Ectodermal cell (in vitro differentiated cells): ENCODE measurements at regions not wholly inside any gene's neighbourhood (a gene's known extent, or its start where the extent isn't known, plus 50 kb on each side); places are given as distances from the start of the nearest gene placed in this dataset.
"Not testable (repeated sequence)": the region's sequence is repeated elsewhere in the genome, so short reads cannot be mapped to it uniquely, and the experiment has no call there.

Experiments used
- H3K27ac ChIP-seq: 2 replicates; pipeline ENCODE4 v1.7.0; 2013; ENCODE audit warnings: mild to moderate bottlenecking, low read depth, low read length; ENCODE audit not compliant: insufficient read depth, poor library complexity, severe bottlenecking
- H3K27me3 ChIP-seq: 2 replicates; pipeline ENCODE4 v1.7.0; 2013; ENCODE audit warnings: mild to moderate bottlenecking, low read length; ENCODE audit not compliant: insufficient read depth, control insufficient read depth, poor library complexity, severe bottlenecking
- H3K36me3 ChIP-seq: one replicate; pipeline ENCODE4 v1.7.0; 2013; ENCODE audit warnings: low read length; ENCODE audit not compliant: control insufficient read depth, insufficient read depth
- H3K4me1 ChIP-seq: one replicate; pipeline ENCODE4 v1.7.0; 2013; ENCODE audit warnings: low read length; ENCODE audit not compliant: control insufficient read depth, insufficient read depth
- H3K4me3 ChIP-seq: 2 replicates; pipeline ENCODE4 v1.7.0; 2013; ENCODE audit warnings: low read depth, low read length, control low read depth; ENCODE audit not compliant: insufficient read depth
- H3K9me3 ChIP-seq: 2 replicates; pipeline ENCODE4 v1.7.0; 2013; ENCODE audit warnings: mild to moderate bottlenecking, low read length, moderate library complexity; ENCODE audit not compliant: control insufficient read depth
- WGBS, 2 experiments: methylation state at CpG; one replicate each; pipeline ENCODE4 v1.1.7; 2013; ENCODE audit warnings: missing lambda C conversion rate in 2 of 2; 5-methylcytosine and 5-hydroxymethylcytosine counted together

DNA sequence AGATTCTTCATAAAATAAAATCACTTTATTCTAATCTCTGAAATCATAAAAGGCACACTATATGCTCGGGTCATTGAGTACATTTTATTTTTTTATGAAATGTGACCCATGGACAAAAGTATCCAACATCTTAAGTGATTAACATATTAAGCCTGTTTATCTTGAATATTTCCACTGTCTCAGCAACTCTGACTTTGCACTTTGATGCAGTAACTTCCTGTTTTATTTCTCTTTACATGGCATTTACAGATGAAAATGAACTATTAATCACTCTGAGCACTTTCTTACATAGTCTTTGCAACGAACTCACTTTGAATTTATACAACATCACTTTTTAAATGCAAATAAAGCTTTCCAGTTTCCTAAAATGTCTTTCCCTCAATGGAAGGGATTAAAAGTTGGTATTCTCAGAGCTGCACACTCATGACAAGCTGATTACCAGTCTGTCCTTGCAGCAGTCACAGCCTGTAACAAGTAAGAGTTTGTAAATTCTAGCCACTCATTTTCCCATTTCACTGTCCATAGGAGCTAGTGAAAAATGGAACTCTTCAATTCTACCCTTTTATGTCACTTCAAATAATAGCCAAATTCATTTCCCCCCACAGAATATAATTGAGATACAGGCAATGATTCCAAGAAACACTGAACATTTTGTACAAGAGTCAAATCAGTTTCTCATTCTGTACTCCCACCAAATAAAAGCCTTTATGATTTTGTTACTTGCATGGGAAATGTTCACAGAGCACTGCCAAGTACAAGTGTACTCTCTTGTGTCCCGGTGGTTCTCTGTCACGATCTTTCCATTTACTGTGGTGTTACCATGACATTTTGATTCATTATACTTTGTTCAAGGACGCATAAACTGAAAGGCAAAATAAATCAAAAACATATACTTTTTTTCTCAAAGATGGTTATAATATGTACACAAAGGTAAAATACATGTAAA, 1968.9 kb downstream of the PCDH9 start:
- Histone ChIP-seq H3K4me3 (no peak overlapping the region), H3K9me3 (no peaks in the 10 kb centered on the region), H3K36me3 (no peaks in the 10 kb centered on the region), H3K27me3 (no peaks in the 10 kb centered on the region), H3K4me1 (no peaks in the 10 kb centered on the region), H3K27ac (no peak overlapping the region)
- 80 to 89% methylated on average over 4 to 5 of the region's 5 CpGs for WGBS, 2 experiments

DNA sequence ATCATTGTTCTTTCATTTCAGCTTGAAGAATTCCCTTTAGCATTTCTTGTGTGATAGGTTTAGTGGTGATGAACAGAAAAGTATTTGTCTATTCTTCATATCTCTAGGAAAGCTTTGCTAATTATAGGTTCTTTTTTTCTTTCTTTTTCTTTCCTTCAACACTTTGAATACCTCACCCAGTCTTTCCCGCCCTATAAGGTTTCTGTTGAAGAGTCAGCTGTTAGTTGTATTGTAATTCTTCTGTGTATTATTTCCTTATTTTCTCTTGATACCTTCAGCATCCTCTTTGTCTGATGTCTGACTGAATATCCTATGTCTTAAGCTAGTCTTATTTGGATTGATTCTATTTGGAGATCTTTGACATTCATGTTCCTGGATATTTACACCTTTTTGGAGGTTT, 1989.4 kb downstream of the PCDH9 start:
- WGBS, 2 experiments = no CpG with 5 or more reads among the region's 1 CpG
- H3K4me1 ChIP-seq = no peaks in the 10 kb centered on the region
- H3K27ac ChIP-seq = no peak overlapping the region
- no peaks in the 10 kb centered on the region for H3K36me3 ChIP-seq
- no peaks in the 10 kb centered on the region for H3K9me3 ChIP-seq
- no peaks in the 10 kb centered on the region for H3K27me3 ChIP-seq
- no peak overlapping the region for H3K4me3 ChIP-seq

DNA sequence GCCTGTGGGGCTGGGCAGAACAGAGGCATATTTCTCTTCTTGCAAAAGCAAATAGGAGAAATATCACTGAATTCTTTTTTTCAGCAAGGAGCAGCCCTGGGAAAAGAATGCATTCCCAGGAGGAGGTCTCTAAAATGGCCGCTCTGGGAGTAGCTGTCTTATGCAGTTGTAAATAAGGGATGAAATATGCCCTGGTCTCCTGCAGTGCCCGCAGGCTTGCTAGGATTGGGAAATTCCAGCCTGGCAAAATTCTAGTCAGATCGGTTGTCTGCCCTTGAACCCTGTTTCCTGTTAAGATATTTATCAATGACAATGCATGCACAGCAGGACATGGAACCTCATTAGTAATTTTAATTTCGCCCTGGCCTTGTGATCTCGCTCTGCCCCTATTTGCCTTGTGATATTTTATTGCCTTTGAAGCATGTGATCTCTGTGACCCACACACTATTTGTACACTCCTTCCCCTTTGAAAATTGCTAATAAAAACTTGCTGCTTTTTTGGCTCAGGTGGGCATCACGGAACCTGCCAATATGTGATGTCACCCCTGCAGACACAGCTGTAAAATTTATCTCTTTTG, 1993.2 kb downstream of the PCDH9 start:
- Histone ChIP-seq H3K4me1 (no peaks in the 10 kb centered on the region), H3K36me3 (no peaks in the 10 kb centered on the region), H3K27ac (no peak overlapping the region), H3K9me3 (no peaks in the 10 kb centered on the region), H3K4me3 (no peak overlapping the region), H3K27me3 (no peaks in the 10 kb centered on the region)
- WGBS, 2 experiments = 80 to 86% methylated on average over 6 of the region's 6 CpGs

DNA sequence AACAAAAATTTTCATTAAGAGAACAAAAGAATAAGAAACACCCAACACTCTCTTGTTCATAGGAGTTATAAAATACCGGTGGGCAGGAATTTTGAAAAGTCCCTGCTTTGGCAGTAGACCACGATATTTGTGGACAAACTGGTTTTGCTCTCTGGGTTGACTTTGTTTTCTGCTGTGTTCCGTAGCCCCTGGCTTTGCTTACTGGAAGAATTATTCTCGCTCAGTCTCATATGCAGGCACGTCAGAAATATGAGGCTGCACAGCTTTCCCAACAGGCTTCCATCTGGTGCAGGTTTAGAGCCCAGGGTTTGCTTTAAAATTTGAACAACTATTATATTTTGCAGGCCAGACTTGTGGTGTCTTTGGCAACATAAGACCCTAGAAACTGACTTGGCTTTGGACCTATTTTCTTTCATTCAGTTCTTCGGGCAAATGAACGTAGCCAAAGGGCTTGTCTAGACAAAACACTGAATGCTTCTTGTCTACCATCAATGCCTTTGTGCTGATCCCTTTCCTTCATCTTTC, 2012.6 kb downstream of the PCDH9 start:
- Histone ChIP-seq H3K4me1 (no peaks in the 10 kb centered on the region), H3K27ac (no peak overlapping the region), H3K4me3 (no peak overlapping the region), H3K9me3 (no peaks in the 10 kb centered on the region), H3K36me3 (no peaks in the 10 kb centered on the region), H3K27me3 (no peaks in the 10 kb centered on the region)
- 95% methylated on average over 7 of the region's 7 CpGs for WGBS, 2 experiments

DNA sequence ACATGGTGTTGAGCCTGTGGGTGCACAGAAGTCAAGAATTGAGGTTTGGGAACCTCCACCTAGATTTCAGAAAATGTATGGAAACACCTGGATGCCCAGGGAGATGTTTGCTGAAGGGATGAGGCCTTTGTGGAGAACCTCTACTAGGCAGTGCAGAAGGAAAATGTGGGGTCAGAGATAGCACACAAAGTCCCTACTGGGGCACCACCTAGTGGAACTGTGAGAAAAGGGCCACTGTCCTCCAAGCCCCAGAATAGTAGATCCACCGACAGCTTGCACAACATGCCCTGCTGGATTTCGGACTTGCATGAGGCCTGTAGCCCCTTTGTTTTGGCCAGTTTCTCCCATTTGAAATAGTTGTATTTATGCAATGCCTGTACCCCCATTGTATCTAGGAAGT, 2027.3 kb downstream of the PCDH9 start:
- H3K4me3 ChIP-seq, H3K27me3 ChIP-seq, H3K4me1 ChIP-seq, H3K9me3 ChIP-seq, H3K27ac ChIP-seq, H3K36me3 ChIP-seq: not testable (repeated sequence)
- 92 to 93% methylated on average over 2 of the region's 2 CpGs for WGBS, 2 experiments

DNA sequence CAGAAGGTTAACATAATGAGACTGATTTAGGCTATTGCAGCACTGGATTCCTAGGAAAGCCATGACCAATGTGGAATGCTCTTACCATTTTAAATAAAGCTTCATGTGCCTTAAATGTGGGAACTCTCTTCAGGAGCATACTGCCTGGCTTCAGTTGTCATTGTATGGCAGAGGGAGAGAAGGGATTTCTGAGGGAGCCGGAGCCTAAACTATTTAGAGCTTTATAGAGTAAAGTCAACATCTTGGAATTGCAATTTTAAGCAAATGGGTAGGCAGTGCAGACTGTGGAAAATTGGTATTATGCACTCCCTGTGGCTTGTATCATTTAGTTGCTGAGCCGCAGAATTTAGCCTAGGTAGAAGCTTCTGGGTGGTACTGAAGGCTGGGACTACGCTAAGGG, 2041.4 kb downstream of the PCDH9 start:
- H3K4me3 ChIP-seq = no peak overlapping the region
- H3K9me3 ChIP-seq = no peaks in the 10 kb centered on the region
- peaks cover 6% of the 10 kb centered on the region for H3K4me1 ChIP-seq
- H3K27me3 ChIP-seq = no peaks in the 10 kb centered on the region
- WGBS, 2 experiments = 62 to 74% methylated on average over 3 of the region's 3 CpGs
- peak overlapping the region; percentile 44 for H3K27ac ChIP-seq
- no peaks in the 10 kb centered on the region for H3K36me3 ChIP-seq

DNA sequence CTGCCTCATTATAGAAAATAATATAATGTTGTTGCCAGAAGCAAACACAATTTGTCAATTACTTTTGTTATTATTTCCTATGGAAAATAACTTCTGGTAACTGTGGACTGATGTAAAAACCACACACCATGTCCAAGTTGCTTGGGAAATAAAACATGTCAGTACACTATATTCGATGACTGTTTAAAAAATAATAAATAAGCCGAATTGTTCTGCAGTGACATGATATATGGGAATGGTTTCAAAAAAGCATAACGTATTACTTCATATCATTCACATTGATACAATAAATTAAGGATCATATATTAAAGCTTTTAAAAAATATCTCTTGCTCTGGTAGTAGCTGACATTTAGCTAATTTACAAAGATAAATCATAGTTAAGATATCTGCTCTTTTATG, 2062.1 kb downstream of the PCDH9 start:
- 100% methylated on average over 2 of the region's 3 CpGs; no CpG with 5 or more reads in 1 of the 2 experiments for WGBS, 2 experiments

DNA sequence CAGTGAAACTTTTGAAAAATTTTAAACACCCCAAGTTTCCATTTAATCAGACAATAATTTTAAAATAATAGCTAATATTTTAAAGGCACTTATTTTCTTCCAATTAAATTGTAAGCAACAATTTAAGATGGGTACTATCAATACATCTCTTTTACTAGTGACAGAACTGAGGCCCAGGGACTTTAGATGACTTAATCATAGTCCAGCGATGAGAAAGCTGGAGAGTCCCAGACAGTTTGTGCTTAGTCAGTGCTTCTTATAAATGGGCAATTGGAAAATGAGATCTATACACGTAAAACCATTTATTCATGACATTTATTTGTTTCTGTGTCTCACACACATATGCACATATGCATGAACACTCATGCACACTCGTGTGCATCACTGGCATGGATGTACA, 2063.5 kb downstream of the PCDH9 start:
- no peaks in the 10 kb centered on the region for H3K4me1 ChIP-seq
- H3K36me3 ChIP-seq = no peaks in the 10 kb centered on the region
- H3K27me3 ChIP-seq = no peaks in the 10 kb centered on the region
- WGBS, 2 experiments = 91 to 92% methylated on average over 3 of the region's 3 CpGs
- no peak overlapping the region for H3K4me3 ChIP-seq
- no peaks in the 10 kb centered on the region for H3K9me3 ChIP-seq
- H3K27ac ChIP-seq = no peak overlapping the region

More for the DNA sequence above, 2062.1 kb downstream of the PCDH9 start:
- Histone ChIP-seq H3K36me3 (no peaks in the 10 kb centered on the region), H3K4me1 (no peaks in the 10 kb centered on the region), H3K27ac (no peak overlapping the region), H3K27me3 (no peaks in the 10 kb centered on the region), H3K4me3 (no peak overlapping the region), H3K9me3 (no peaks in the 10 kb centered on the region)

DNA sequence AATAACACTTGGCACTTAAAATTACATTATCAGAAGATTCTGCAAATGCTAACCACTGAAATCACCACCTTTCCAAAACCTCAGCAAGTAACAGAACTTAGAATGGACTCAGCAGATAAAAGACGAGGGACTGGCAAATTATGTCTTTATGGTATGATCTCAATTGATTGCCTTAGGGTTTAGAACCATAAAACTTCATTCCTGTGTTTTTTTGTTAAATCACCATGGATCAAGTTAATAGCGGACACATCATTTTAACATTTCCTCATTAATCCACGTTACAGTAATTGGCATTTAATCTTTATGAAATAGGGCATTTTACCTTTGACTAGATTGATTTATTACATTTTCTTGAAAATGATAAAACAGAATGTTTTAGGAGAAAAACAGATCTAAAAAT, 2070.3 kb downstream of the PCDH9 start:
- 71 to 85% methylated on average over 1 of the region's 3 CpGs for WGBS, 2 experiments
- H3K27me3 ChIP-seq = no peaks in the 10 kb centered on the region
- H3K9me3 ChIP-seq = no peaks in the 10 kb centered on the region
- no peaks in the 10 kb centered on the region for H3K36me3 ChIP-seq
- no peaks in the 10 kb centered on the region for H3K4me1 ChIP-seq
- H3K4me3 ChIP-seq = no peak overlapping the region
- H3K27ac ChIP-seq = no peak overlapping the region

DNA sequence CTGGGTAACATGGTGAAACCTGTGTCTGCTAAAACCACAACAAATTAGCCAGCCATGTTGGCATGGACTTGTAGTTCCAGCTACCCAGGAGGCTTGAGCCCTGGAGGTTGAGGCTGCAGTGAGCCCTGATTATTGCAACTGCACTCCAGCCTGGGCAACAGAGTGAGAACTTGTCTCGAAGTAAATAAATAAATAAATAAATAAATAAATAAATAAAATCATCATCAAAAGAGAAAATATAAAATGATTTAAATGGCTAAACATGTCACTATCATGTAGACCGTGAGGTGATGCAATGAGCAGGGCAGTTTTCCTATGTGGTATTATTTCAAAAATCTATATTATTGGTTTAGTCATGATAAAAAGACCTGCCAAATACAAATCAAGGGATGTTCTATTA, 2074.3 kb downstream of the PCDH9 start:
- H3K36me3 ChIP-seq = no peaks in the 10 kb centered on the region
- no peaks in the 10 kb centered on the region for H3K9me3 ChIP-seq
- H3K27ac ChIP-seq = no peak overlapping the region
- no peaks in the 10 kb centered on the region for H3K27me3 ChIP-seq
- no peak overlapping the region for H3K4me3 ChIP-seq
- H3K4me1 ChIP-seq = no peaks in the 10 kb centered on the region
- WGBS, 2 experiments = 100% methylated on average over 1 of the region's 2 CpGs; no CpG with 5 or more reads in 1 of the 2 experiments
